ENCODE measurements at regions not wholly inside any gene's neighbourhood (a gene's known extent, or its start where the extent isn't known, plus 50 kb on each side); places are given as distances from the start of the nearest gene placed in this dataset.

GRCh38 chr4:59825104-59825503 lies 1375.0 kb upstream of the ADGRL3 start:
- TF ChIP-seq POLR2A (IDR thresholded peaks at IDR 0.05), result no peak
- TF ChIP-seq, protein P1, sequence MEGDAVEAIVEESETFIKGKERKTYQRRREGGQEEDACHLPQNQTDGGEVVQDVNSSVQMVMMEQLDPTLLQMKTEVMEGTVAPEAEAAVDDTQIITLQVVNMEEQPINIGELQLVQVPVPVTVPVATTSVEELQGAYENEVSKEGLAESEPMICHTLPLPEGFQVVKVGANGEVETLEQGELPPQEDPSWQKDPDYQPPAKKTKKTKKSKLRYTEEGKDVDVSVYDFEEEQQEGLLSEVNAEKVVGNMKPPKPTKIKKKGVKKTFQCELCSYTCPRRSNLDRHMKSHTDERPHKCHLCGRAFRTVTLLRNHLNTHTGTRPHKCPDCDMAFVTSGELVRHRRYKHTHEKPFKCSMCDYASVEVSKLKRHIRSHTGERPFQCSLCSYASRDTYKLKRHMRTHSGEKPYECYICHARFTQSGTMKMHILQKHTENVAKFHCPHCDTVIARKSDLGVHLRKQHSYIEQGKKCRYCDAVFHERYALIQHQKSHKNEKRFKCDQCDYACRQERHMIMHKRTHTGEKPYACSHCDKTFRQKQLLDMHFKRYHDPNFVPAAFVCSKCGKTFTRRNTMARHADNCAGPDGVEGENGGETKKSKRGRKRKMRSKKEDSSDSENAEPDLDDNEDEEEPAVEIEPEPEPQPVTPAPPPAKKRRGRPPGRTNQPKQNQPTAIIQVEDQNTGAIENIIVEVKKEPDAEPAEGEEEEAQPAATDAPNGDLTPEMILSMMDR (IDR thresholded peaks at IDR 0.05), result no peak

Measured in Peyer's patch (tissue), 4 donors.